HG03066 (cell line): ENCODE measurements at regions not wholly inside any gene's neighbourhood (a gene's known extent, or its start where the extent isn't known, plus 50 kb on each side); places are given as distances from the start of the nearest gene placed in this dataset.

Experiments used
- ATAC-seq: cut with Tn5 transposase; IDR thresholded peaks from one replicate; pipeline ENCODE4 v1.9.1; 2021; ENCODE audit warnings: low read depth; ENCODE audit not compliant: unreplicated experiment

DNA sequence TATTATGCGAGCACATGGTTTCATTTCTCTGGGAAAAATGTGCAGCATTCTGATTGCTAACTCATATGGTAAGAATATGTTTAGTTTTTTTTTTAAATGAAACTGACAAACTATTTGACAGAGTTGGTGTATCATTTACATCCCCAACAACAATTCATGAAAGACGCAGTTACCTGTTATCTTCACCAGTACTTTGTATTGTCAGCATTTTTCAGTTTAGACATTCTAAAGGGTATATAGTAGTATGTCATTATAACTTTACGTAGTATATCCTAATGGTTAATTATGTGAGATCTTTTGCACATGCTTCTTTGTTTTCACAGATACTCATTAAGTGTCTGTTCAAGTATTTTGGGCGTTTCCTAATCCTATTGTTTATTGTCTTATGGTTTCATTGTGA lies 891.1 kb upstream of the AGA start:
- ATAC-seq, result no peak

DNA sequence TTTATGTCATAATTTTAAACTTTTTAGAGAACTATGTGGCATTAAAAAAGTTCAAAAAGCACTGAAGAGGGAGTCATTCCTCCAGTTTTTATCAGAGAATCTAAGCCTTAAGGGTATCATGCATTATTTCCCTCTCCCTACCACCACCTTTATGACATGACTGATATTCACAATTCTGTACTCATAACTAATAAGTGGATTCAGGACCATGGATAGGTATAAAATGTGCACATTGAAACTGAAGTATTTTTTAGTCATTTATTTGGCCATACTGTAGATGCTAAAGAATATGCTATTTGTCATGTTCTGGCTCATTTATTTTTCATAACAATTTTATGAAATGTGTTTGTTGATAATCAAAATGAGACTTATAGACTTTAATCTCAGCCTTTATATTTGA lies 897.5 kb upstream of the AGA start:
- no peak for ATAC-seq

DNA sequence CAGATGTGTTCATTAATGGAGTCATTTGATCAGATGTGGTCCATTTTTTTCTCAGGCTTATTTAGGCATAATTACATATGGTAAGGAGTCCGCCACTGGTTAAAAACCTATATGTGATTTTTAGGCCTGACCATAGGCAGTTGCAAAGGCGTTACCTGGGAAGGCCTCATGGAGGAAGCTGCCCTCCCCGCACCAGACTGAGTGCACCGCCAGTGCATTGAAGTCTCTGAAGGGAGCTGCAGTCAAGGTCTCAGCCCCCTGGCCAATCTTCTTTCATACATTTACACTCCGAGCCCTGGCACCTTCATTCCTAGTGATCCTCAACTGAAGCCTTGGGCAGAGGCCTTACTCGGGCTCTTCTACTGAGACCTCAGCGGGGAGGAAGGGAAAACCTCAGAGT lies 898.2 kb upstream of the AGA start:
- ATAC-seq, result no peak

DNA sequence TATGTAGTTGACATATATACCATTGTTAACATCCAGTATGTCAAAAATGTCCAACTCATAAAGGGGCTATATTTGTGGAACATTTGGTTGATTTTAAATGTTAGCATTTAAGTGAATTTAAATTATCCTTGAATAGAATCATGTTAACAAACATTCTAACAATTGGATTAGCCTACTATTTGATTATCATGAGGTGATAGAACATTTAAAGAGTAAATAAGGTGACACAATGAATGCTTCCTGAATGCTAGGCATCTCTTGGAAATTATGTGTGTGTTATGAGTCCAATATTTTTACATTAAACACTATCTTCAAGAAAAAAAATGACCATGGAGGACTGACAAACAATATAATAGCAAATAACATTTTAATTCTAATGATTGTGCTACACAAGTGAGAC lies 901.9 kb upstream of the AGA start:
- ATAC-seq, result no peak

DNA sequence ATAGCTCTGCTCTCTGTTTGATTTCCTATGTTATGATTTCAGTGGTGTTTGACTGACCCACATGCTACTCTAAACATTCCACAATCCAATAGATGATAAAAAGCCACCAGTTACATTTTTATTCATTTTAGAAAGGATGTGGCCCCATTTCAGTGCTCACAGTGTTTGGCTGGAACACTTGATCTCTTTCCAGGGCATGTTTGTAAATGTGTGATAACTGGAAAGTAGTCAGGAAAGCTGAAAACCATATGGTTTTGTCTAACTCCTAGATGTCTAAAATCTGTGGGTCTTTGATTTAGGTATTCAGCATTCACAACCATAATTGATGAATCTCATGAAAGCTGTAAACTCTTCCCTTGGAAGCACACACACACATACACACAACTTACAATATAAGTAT lies 904.9 kb upstream of the AGA start:
- no peak for ATAC-seq

DNA sequence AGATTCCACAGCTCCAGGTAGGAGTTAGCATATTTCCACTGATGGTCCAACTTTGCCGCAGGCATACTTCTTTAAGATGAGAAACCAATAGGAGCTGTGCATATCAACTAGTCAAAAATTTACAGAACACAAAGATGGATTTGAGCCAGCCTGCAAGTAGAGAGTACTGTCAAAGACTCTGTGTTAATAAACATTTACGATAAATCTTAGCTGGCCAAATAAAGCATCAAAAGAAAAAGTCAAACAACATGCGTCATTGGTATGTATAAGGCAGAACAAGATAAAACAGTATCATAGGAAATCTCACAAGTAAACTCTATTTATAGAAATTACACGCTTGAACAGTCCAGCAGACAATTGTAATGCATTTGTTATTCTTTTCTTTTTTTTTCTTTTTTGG lies 907.4 kb upstream of the AGA start:
- ATAC-seq, result no peak

DNA sequence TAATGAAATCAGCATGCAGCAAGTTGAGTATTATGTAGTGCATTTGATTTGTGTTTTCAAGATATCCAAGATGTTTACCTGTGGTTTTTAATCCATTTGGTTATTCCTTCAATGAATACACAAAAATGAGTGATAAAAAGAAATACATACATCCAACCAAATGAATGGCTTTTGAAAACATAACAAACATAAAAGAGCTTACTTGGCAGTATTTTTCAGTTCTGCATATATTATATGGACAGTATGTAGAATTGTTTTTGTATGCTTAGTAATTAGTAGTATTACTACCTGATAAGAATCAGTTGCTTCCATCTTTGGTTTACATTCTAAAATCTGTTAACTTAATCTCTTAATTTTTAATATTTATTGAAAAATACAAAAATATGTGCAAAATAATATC lies 908.9 kb upstream of the AGA start:
- ATAC-seq, result no peak

DNA sequence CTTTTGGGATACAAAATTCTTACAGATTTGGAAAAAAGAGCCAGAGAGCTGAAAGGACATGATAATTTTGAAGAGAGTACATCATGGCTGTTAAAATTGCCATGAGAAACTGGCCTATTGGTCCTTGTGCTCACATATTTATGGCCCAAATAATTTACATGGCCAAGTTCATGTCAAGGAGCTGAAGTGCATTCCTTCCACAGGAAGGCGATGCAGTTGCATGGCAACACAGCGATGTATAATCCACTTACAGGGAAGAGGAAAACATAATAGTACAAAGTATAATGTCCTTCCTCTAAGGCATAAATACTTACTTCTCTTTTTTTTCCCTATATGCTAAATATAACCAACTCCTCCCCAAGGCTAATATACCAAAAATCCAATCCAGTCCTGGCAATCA lies 914.5 kb upstream of the AGA start:
- ATAC-seq, result no peak

DNA sequence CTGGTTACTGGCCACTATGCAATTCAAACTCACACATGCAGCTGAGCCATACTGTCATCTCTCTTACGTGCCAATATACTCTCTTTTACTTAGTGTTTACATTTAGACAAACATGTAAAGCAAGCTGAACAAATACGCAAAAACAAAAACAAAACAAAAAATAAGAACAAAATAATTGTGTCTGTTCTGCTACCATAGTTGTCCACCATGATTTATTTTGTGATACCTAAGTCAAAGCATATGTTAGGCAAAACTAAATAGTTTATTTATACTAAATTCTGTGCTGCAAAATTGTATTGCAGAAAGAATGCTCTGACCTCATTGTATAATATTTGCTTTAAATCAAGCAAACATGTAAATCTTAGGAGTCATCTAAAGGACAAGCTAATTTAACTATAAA lies 943.2 kb upstream of the AGA start:
- ATAC-seq, result no peak

DNA sequence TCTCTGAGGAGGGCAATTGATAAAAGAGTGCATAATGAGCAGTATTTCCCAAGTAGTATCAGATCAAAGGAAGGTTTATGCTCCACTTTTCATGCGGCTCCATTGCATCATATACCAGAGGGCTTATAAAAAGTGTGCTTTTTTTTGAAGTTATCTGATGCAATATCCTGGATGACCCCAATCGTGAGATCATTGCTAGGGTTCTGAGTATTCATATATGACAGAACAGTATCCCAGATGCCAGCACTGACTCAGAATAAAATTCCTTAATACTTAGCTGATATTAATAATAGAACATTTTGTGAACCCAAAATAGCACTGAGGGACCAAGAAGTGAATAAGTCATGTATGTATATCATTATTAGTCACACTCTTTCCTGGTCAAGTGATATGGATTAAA lies 945.5 kb upstream of the AGA start:
- no peak for ATAC-seq

DNA sequence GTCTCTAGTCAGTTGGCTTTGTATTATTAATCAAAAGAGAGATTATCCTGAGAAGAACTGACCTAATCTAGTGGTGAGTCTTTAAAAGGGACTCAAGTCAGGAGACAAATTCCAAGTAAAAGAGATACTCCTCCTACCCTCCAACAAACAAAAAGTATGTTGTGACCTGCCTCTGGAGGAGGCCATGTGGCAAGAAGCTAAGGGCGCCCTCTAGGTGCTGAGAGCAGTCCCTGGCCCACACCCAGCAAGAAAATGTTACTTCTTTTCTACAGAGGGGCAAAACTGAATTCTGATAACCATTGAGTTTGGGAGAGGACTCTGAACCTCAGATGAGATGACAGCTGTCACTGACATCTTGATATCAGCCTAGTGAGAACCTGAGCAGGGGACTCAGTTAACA lies 953.6 kb upstream of the AGA start:
- ATAC-seq, result no peak

DNA sequence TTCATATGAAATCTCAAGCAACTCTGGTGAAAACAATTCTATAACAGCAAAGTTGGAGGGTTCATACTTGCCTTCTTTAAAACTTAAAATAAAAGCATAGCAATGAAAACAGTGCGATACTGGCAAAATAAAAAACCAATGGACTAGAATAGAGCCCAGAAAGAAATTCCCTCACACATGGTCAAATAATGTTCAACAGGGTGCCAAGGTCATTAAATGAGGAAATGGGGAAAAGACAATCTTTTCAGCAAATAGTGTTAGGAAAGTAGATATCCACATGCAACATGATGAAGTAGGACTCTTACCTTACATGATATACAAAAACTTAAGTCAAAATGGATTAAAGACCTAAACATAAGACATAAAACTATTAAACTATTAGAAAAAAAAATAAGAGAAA lies 970.2 kb upstream of the AGA start:
- no peak for ATAC-seq

DNA sequence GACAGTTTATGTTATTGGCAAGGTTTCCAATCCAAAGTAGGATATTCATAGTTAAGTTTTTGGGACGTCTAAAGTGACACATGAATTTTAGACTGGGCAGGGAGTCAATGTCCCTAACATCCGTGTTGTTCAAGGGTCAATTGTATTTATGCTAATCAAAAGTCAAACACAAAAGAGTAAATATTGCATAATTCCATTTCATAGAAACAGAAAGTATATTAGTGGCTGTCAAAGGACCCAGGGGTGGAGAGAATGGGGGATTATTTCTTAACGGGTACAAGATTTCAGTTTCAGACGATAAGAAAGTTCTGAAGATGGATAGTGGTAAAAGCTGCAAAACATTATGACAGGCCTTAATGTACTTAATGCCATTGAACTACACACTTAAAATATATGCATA lies 971.8 kb upstream of the AGA start:
- ATAC-seq, result no peak

DNA sequence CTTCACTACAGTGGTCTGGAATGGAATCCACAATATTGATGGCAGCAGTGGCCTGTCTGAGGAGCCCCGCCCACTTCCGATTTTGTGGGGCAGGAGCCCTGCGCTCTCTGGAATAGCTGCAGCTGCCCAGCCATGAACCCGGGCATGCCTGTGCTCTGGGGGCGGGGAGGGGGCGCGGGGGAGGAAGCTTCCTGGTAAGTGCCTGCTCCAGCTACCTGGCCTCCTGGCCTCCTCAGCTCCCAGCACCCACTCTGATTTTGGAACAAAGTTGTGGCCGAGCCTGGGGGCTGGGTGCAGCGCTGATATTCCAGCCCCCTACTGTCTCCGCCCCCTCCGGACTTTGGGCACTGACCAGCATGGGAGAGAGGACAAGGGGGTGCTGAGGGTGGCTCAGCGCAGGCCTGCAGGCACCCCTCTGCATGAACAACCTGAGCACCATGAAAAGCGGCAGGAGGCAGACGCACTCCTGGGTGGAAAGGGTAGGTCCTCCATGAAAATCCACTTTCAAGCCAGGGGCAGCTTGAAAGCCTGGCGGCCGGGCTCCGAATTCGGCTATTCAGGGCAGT lies 972.7 kb upstream of the AGA start:
- ATAC-seq, result no peak

DNA sequence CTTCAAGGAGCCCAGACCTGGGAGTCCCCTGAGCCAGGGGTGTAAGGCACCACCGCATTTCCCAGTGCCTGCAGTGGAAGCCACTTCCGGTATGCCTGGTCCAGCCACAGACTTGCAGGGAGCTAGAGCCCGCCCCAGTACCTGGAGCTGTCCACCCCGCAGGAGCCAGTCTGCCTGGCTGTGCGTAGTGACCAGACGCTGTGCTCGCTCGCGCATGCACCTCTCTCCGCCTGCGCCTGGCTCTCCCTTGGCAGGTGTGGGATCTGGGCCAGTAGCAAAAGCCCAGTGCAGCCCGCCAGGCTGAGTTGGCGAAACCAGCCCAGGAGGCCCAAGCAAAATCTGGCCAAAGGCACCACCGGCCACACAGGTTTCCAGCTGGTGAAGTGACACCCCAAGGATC lies 973.7 kb upstream of the AGA start:
- no peak for ATAC-seq

DNA sequence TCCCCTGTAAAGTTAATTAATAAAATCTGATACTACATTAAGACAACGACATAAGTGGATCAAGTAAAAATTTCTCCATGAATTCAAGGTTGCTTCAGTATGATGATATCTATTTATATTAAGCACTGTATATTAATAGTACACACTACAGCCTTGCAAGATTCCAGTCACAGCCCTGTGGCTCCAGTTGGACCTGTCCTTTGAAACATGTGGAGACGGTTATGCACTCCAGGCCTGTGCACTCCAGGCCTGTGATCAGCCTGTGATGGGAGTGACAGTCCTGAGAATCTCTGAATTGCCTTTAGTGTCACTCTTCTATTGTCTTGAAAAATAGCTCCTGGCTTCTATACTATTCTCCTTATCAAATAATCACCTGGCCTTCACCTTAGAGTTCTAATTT lies 981.1 kb upstream of the AGA start:
- no peak for ATAC-seq

DNA sequence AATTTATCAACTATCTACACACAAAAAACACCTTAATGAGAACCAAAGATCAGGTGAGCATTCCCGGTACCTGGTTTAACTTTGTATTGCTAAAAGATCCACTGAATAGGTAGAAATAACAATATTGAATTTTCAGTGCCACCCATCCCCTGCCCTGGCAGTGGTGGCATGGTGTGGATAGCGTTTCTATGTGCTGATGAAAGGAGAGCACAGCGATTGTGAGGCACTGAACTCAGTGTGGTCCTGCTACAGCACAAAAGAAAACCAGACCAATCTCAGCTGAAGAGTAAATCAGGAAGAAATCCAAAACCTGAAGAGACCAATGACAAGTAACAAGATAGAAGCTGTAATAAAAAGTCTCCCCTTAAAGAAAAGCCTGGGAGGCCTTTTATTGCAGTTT lies 984.6 kb upstream of the AGA start:
- ATAC-seq, result no peak

DNA sequence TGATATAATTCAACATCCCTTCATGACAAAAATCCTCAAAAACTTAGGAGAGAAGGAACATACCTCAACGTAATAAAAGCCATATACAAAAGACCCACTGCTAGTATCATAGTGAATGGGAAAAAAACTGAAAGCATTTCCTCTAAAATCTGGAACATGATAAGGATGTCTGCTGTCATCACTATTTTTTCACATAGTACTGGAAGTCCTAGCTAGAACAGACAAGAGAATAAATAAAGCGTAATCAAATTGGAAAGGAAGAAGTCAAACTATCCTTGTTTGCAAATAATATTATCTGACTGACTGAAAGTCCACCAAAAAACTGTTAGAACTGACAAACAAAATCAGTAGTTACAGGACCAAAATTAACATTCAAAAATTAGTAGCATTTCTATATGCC lies 985.4 kb upstream of the AGA start:
- no peak for ATAC-seq

DNA sequence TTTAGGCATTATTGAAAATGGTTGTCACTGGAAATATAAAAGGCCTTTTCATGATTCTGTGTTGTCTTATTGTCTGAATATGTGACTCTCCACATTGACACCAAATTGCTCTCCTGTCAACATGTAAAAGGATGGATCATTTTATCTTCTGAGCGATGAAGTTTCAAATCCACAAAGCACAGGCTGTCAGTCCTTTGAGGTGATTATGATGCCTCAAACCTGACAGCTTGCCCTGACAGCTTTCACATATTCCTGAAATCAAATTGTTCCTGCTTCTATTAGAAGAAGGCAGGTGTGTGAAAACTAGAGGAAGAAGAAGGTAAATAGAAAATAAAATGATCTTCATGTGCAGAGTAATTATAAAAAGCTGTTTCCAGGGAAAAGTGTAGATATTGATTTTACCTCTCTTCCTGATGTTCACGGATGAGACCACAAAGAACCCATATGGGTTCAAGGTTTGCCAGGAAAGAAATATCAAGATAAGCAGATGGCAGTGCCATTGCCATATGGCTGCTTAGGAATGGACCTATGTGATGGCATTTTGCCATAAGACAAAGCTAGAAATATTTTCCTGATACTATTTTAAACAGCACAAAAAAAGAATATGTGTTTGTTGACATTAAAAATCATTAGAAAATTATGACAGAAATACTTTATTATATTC lies 1006.3 kb upstream of the AGA start:
- ATAC-seq, result no peak

DNA sequence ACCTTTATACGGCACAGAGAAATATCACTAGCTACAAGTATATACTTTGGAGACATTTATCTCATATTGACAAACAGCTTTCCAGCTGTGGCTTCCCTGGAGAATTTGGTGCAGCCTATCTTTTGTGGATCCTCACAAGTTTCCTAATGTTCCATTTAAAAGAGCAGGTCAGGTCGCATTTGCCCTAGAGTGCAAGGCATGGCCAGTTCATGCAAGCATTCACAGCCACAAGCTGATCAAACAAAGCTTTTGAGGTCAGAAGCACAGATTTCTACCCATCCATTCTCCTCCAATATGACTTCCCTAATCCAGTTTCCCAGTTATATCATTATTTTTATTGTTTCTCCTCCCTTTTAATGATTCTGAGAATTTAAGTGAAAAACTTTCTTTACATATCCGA lies 1008.4 kb upstream of the AGA start:
- ATAC-seq, result no peak

DNA sequence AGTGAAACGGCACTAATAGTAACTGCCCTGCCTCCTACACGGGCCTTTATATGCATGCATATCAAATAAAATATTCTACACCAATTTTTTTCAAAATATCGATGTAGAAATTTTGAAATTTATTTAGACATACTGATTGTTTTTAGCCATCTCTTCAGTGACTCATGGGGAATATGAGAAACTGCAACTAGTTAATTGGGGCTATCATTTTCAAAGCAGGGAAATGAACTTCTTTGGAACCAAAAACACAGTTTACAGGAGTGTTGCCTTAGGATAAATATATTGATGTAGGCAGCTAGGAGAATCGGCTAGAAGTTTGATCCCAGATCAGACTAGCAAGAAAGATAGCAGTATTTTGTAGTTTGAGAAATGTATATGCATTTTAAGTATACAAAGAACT lies 1010.8 kb upstream of the AGA start:
- ATAC-seq, result no peak

DNA sequence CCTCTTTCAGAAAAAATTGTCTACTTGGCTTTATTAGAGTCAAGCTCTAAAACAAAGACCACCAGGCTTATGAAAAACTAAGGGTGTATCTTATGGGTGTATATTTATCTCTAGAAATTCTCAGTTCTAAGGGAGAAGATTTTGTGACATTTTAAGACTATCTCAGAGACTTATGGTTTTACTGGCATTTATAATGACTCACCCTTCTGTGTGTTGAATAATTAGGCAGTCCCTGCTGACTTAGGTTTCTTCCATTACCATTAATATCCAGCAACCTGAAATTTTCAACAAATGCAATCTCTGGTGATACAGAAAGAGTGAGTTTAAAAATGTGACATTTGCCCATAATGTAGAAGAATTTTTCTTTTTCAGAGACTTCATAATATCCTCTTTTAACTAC lies 1015.0 kb upstream of the AGA start:
- no peak for ATAC-seq

DNA sequence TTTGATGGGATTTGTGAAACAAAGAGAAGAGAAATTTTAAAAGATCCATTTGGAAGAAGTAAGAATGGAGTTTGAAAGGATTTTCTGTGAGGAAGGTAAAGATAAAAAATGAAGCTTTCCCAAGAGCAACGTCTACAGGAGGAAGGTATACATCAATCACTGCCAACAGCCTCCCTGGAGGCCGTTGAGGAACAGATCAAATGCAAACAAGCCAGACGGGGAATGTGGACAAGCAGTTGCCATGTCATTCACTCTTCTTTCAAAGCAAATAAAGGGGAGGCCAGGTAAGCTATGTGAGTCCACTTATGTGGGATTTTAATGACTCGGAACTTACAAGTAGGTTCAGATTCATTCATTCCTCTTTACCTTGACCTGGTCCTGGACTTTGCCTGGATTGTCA lies 1020.5 kb upstream of the AGA start:
- no peak for ATAC-seq
